ENCODE measurements at regions not wholly inside any gene's neighbourhood (a gene's known extent, or its start where the extent isn't known, plus 50 kb on each side); places are given as distances from the start of the nearest gene placed in this dataset.

- Histone ChIP-seq H3K9ac (ENCODE audit: low read length) (no peak overlapping the region), H3K4me3 (ENCODE audit: low read length) (no peak overlapping the region), H3K27me3 (ENCODE audit: control insufficient read depth, insufficient read depth, low read length) (no peaks in the 10 kb centered on the region)
Measured at GRCh38 chr1:112791723-112792104, 76.6 kb upstream of the PPM1J start.

GRCh38 chr1:112790920-112791722 lies 76.0 kb upstream of the PPM1J start:
- H3K27me3 ChIP-seq (ENCODE audit: control insufficient read depth, insufficient read depth, low read length): no peaks in the 10 kb centered on the region
- no peaks in the 10 kb centered on the region for H3K4me1 ChIP-seq (ENCODE audit: control insufficient read depth, insufficient read depth, low read length)
- no peak overlapping the region for H3K9ac ChIP-seq (ENCODE audit: low read length)
- no peaks in the 10 kb centered on the region for H3K36me3 ChIP-seq (ENCODE audit: control insufficient read depth, insufficient read depth, low read length)
- H3K4me3 ChIP-seq (ENCODE audit: low read length): no peak overlapping the region
- no peak overlapping the region for H3K27ac ChIP-seq (ENCODE audit: low read depth, low read length)

More at GRCh38 chr1:112791723-112792104, 76.6 kb upstream of the PPM1J start:
- Histone ChIP-seq H3K36me3 (ENCODE audit: control insufficient read depth, insufficient read depth, low read length) (no peaks in the 10 kb centered on the region), H3K4me1 (ENCODE audit: control insufficient read depth, insufficient read depth, low read length) (no peaks in the 10 kb centered on the region), H3K27ac (ENCODE audit: low read depth, low read length) (no peak overlapping the region)

GRCh38 chr1:112788561-112788960 lies 73.4 kb upstream of the PPM1J start:
- H3K4me1 ChIP-seq (ENCODE audit: control insufficient read depth, insufficient read depth, low read length): no peaks in the 10 kb centered on the region
- H3K4me3 ChIP-seq (ENCODE audit: low read length): no peak overlapping the region
- H3K27me3 ChIP-seq (ENCODE audit: control insufficient read depth, insufficient read depth, low read length): no peaks in the 10 kb centered on the region
- no peaks in the 10 kb centered on the region for H3K36me3 ChIP-seq (ENCODE audit: control insufficient read depth, insufficient read depth, low read length)
- no peak overlapping the region for H3K9ac ChIP-seq (ENCODE audit: low read length)
- H3K27ac ChIP-seq (ENCODE audit: low read depth, low read length): no peak overlapping the region

GRCh38 chr1:112788054-112788453 lies 72.9 kb upstream of the PPM1J start:
- H3K4me1 ChIP-seq (ENCODE audit: control insufficient read depth, insufficient read depth, low read length): no peaks in the 10 kb centered on the region
- no peaks in the 10 kb centered on the region for H3K27me3 ChIP-seq (ENCODE audit: control insufficient read depth, insufficient read depth, low read length)

GRCh38 chr1:112783059-112783458 lies 67.9 kb upstream of the PPM1J start:
- Histone ChIP-seq H3K9ac (ENCODE audit: low read length) (no peak overlapping the region), H3K4me3 (ENCODE audit: low read length) (no peak overlapping the region), H3K27me3 (ENCODE audit: control insufficient read depth, insufficient read depth, low read length) (no peaks in the 10 kb centered on the region), H3K4me1 (ENCODE audit: control insufficient read depth, insufficient read depth, low read length) (no peaks in the 10 kb centered on the region), H3K36me3 (ENCODE audit: control insufficient read depth, insufficient read depth, low read length) (no peaks in the 10 kb centered on the region), H3K27ac (ENCODE audit: low read depth, low read length) (no peak overlapping the region)

More at GRCh38 chr1:112788054-112788453, 72.9 kb upstream of the PPM1J start:
- H3K36me3 ChIP-seq (ENCODE audit: control insufficient read depth, insufficient read depth, low read length): no peaks in the 10 kb centered on the region
- H3K27ac ChIP-seq (ENCODE audit: low read depth, low read length): no peak overlapping the region
- H3K9ac ChIP-seq (ENCODE audit: low read length): no peak overlapping the region
- H3K4me3 ChIP-seq (ENCODE audit: low read length): no peak overlapping the region

GRCh38 chr1:112779665-112780526 lies 64.8 kb upstream of the PPM1J start:
- Histone ChIP-seq H3K27ac (ENCODE audit: low read depth, low read length) (no peak overlapping the region), H3K27me3 (ENCODE audit: control insufficient read depth, insufficient read depth, low read length) (no peaks in the 10 kb centered on the region), H3K36me3 (ENCODE audit: control insufficient read depth, insufficient read depth, low read length) (no peaks in the 10 kb centered on the region), H3K4me3 (ENCODE audit: low read length) (no peak overlapping the region), H3K9ac (ENCODE audit: low read length) (no peak overlapping the region), H3K4me1 (ENCODE audit: control insufficient read depth, insufficient read depth, low read length) (no peaks in the 10 kb centered on the region)

GRCh38 chr1:112778137-112778536 lies 63.0 kb upstream of the PPM1J start:
- H3K27me3 ChIP-seq (ENCODE audit: control insufficient read depth, insufficient read depth, low read length): no peaks in the 10 kb centered on the region
- no peak overlapping the region for H3K9ac ChIP-seq (ENCODE audit: low read length)
- H3K36me3 ChIP-seq (ENCODE audit: control insufficient read depth, insufficient read depth, low read length): no peaks in the 10 kb centered on the region
- no peaks in the 10 kb centered on the region for H3K4me1 ChIP-seq (ENCODE audit: control insufficient read depth, insufficient read depth, low read length)
- no peak overlapping the region for H3K4me3 ChIP-seq (ENCODE audit: low read length)
- H3K27ac ChIP-seq (ENCODE audit: low read depth, low read length): no peak overlapping the region

GRCh38 chr1:112776688-112777087 lies 61.6 kb upstream of the PPM1J start:
- Histone ChIP-seq H3K27ac (ENCODE audit: low read depth, low read length) (no peak overlapping the region), H3K36me3 (ENCODE audit: control insufficient read depth, insufficient read depth, low read length) (no peaks in the 10 kb centered on the region), H3K9ac (ENCODE audit: low read length) (no peak overlapping the region), H3K27me3 (ENCODE audit: control insufficient read depth, insufficient read depth, low read length) (no peaks in the 10 kb centered on the region), H3K4me3 (ENCODE audit: low read length) (no peak overlapping the region), H3K4me1 (ENCODE audit: control insufficient read depth, insufficient read depth, low read length) (no peaks in the 10 kb centered on the region)

- Histone ChIP-seq H3K4me1 (ENCODE audit: control insufficient read depth, insufficient read depth, low read length) (no peaks in the 10 kb centered on the region), H3K36me3 (ENCODE audit: control insufficient read depth, insufficient read depth, low read length) (no peaks in the 10 kb centered on the region), H3K4me3 (ENCODE audit: low read length) (no peak overlapping the region), H3K27me3 (ENCODE audit: control insufficient read depth, insufficient read depth, low read length) (no peaks in the 10 kb centered on the region), H3K27ac (ENCODE audit: low read depth, low read length) (no peak overlapping the region), H3K9ac (ENCODE audit: low read length) (no peak overlapping the region)
Measured at GRCh38 chr1:112772781-112773180, 57.6 kb upstream of the PPM1J start.

- H3K9ac ChIP-seq (ENCODE audit: low read length): no peak overlapping the region
- no peaks in the 10 kb centered on the region for H3K36me3 ChIP-seq (ENCODE audit: control insufficient read depth, insufficient read depth, low read length)
- H3K4me1 ChIP-seq (ENCODE audit: control insufficient read depth, insufficient read depth, low read length): no peaks in the 10 kb centered on the region
- H3K27ac ChIP-seq (ENCODE audit: low read depth, low read length): no peak overlapping the region
- no peaks in the 10 kb centered on the region for H3K27me3 ChIP-seq (ENCODE audit: control insufficient read depth, insufficient read depth, low read length)
- H3K4me3 ChIP-seq (ENCODE audit: low read length): no peak overlapping the region
Measured at GRCh38 chr1:112770724-112771123, 55.6 kb upstream of the PPM1J start.

GRCh38 chr1:112769611-112770010 lies 54.5 kb upstream of the PPM1J start:
- Histone ChIP-seq H3K4me3 (ENCODE audit: low read length) (no peak overlapping the region), H3K4me1 (ENCODE audit: control insufficient read depth, insufficient read depth, low read length) (no peaks in the 10 kb centered on the region), H3K9ac (ENCODE audit: low read length) (no peak overlapping the region), H3K27ac (ENCODE audit: low read depth, low read length) (no peak overlapping the region), H3K27me3 (ENCODE audit: control insufficient read depth, insufficient read depth, low read length) (no peaks in the 10 kb centered on the region), H3K36me3 (ENCODE audit: control insufficient read depth, insufficient read depth, low read length) (no peaks in the 10 kb centered on the region)

GRCh38 chr1:112767646-112768045 lies 52.5 kb upstream of the PPM1J start:
- Histone ChIP-seq H3K36me3 (ENCODE audit: control insufficient read depth, insufficient read depth, low read length) (no peaks in the 10 kb centered on the region), H3K4me1 (ENCODE audit: control insufficient read depth, insufficient read depth, low read length) (no peaks in the 10 kb centered on the region), H3K4me3 (ENCODE audit: low read length) (no peak overlapping the region), H3K27me3 (ENCODE audit: control insufficient read depth, insufficient read depth, low read length) (no peaks in the 10 kb centered on the region), H3K27ac (ENCODE audit: low read depth, low read length) (no peak overlapping the region), H3K9ac (ENCODE audit: low read length) (no peak overlapping the region)

All from rectal smooth muscle tissue (tissue), 1 donor.